Stimulated activated CD8-positive, alpha-beta memory T cell treated with anti-CD3 and anti-CD28 coated beads, Interleukin-12 subunit alpha, Interleukin-12 subunit beta, amount 100 ng/mL, for 1 hour (primary cell): ENCODE measurements at regions not wholly inside any gene's neighbourhood (a gene's known extent, or its start where the extent isn't known, plus 50 kb on each side); places are given as distances from the start of the nearest gene placed in this dataset.
"Not testable (repeated sequence)": the region's sequence is repeated elsewhere in the genome, so short reads cannot be mapped to it uniquely, and the experiment has no call there.

ENCODE experiments used
- DNase-seq: peaks from one replicate; pipeline ENCODE4 v3.0.0-alpha.2; 2020; ENCODE audit warnings: low read depth

DNA sequence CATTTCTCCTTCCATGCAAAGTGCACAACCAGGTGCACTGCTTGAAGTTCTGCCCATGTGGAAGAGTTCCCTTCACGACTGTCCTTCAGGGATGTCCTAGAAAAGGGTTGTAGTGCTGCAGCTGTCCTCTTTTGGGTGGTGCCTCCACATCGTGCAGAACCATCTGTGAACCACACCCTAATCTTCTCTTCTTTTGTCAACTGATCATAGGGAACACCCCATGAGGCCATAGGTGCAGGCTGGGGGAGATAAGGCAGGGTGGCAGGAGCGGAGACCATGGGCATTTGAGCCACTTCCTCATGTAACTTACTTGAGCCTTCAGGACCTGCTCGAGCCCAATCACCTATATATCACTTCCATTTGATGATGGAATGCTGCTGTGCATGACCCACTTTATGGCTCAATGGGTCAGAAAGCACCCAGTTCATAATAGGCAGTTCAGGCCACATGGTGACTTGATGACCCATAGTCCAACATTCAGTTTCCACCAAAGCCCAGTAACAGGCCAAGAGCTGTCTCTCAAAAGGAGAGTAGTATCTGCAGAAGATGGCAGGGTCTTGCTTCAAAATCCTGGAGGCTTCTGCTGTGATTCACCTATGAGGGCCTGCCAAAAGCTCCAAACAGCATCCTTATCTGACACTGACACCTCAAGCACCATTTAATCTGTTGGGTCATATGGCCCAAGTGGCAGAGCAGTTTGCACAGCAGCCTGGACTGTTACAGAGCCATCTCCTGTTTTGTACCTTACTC, 84.7 kb upstream of the CYRIA start:
- no peak for DNase-seq

DNA sequence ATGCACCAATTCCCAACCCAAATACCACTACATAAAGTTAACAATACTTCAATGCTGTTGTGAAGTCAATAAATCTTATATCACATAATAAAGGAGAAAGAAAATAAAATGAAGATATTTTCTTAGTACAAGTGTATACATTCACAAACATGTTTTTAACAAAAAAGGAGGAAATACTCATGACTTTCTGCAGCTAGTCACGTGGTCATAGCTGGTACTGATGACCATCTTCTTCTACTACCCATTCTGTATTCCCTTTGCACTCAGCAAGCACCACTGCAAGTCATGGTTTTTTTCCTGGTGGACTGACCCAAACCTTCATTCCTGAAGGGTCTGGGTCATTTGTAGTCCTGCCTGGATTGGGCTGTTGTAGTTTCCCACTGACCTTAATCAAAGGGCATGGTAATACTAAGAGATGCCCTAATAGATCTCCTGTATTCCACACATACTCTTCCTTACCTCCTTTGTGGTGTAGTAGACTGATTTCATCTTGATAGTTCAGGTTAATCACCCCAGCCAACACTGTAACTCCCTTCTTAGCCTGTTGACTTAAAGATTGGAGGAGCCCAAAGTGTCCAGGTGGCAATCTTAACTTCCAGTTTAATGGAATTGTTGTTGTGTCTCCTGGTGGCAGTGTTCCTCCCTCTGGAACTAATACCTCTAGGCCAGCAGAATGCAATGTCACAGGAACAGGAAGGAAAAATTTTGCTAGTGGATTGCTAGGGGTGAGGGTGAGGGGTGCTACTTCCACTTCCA, 83.1 kb upstream of the CYRIA start:
- DNase-seq, result not testable (repeated sequence)

DNA sequence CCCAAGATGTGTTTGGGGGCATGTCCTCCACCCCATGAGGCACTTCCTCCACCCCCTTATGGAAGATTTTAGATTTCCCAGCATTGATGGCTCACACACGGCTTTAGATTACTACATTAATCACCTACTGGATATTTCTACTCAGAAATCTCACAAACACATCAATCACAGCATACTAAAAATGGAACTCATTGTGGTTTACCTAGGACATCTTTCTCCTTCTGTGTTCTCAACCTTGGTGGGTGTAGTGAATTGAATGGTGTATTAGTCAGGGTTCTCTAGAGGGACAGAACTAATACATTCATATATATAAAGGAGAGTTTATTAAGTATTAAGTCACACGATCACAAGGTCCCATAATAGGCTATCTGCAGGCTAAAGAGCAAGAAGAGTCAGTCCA, 82.1 kb upstream of the CYRIA start:
- DNase-seq, result no peak

DNA sequence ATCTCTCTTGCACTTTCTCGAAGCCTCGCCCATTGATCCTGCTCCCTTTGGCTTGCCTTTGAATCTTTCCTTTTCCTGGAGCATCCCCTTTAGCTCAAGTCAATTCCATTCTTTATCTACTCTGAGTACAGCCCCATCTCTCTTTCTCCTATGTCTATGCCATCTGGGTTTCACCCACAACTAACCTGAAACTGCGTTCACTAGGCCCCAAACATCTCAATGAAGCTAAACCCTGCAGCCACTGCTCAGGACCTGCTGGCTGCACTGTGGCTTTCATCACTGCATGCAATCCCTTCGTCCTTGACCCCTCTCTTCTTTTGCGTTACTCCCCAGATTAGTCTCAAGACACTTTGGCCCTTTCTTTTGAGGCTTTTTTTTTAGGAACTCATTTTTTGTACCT, 81.6 kb upstream of the CYRIA start:
- no peak for DNase-seq

DNA sequence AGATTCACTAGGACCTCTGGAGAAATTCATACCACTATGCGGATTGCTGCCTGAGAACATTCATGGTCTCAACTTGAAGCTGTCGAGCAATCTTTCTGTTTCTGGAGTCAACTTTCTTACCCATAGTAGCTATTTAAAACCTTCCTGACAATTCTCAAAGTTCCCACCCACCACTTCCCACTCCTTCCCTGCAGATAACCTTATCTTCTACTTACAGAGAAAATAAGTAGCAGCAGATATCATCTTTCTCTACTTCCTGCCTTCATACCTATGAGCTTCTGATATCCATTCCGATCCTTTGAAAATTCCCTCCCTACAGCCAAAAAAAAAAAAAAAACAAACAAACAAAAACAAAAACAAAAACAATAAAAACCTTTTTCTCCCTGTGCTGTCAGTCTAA, 81.2 kb upstream of the CYRIA start:
- no peak for DNase-seq

DNA sequence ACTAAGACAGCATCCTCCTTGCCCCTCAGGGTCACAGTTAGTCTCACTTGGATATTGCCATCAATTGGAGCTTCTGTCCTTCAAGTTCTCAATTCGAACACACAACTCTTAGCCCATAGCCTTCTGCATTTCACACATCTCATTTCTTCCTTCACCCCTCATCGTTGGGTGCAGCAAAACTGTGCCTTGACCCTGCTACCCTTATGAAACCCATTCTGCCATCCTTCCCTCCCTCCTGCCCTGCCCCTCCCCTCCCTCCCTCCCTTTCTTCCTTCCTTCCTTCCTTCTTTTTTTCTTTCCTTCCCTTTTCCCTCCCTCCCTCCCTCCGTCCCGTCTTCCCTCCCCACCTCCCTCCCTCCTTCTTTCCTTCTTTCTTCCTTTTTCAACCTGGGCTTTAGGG, 80.7 kb upstream of the CYRIA start:
- DNase-seq, result no peak

DNA sequence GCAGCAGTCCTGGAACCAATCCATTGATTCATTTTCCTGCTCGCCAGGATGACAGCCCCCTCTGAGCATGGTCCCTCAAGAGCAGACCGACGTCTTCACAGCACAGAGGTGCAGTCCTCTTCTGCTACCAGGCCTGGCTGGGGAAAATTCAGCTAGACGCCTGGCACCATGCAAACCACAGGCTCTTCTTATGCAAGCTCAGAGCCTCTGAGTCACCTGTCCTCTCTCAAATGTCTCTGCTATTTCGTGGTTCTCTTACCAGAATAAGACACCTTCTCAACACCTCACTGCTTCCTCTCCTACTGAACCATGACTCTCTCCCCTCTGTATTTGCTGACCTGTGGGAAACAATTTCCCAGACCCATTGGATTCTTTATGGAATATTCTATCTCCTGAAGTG, 79.8 kb upstream of the CYRIA start:
- no peak for DNase-seq

DNA sequence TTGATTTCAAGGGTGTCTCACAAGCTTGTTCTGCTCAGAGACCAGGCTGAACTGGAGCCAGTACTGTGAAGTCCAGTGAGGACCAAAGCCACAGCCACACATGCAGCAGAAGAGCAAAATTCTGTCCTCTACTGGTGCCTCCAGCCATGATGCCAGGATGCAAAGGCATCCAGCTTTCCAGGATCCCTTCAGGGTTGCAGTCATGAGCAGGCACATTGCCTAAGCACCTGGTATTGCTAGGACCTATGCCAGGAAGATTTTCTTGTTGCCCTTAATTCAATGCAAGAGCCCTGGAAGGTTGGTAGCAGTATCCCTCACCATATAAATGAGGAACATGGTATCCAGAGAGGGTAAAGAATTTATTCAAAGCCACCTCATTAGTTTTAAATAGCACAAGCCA, 78.9 kb upstream of the CYRIA start:
- no peak for DNase-seq

DNA sequence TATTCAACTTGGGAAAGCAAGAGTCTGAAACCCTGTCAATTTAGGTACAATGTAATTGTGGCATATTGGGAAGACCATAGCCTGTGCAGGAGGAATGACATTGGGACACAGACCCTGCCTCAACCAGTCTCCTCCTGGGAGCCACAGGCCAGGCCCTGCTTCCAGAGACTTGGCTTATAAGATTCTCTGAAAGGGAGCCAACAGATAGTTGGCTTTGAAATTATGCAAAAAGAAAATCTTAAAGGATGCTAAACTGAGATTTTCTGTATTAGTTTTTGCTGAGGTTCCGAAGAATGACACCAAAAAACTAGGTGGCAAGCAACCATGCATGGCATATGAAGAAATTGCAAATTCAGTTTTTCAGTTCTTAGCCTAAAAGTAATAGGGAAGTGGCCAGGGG, 76.4 kb upstream of the CYRIA start:
- no peak for DNase-seq

DNA sequence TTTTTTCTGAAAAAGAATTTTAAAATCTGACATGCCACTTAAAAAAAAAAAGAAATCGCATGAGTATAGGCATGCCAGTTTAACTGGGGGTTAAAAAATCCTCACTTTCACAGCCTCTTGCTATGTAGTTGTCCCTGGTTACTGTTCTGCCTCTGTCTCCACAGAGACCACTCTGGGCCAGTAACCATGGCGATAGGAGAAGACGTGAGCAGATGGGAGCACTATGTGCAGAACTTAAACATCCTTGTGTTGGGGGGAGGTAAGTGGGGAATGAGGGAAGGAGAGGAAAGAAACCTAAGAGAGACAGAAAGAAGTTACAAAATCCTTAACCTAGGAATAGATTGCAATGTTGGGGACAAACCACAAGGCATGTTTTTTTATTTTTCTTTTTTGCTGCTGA, 75.9 kb upstream of the CYRIA start:
- DNase-seq, result no peak

DNA sequence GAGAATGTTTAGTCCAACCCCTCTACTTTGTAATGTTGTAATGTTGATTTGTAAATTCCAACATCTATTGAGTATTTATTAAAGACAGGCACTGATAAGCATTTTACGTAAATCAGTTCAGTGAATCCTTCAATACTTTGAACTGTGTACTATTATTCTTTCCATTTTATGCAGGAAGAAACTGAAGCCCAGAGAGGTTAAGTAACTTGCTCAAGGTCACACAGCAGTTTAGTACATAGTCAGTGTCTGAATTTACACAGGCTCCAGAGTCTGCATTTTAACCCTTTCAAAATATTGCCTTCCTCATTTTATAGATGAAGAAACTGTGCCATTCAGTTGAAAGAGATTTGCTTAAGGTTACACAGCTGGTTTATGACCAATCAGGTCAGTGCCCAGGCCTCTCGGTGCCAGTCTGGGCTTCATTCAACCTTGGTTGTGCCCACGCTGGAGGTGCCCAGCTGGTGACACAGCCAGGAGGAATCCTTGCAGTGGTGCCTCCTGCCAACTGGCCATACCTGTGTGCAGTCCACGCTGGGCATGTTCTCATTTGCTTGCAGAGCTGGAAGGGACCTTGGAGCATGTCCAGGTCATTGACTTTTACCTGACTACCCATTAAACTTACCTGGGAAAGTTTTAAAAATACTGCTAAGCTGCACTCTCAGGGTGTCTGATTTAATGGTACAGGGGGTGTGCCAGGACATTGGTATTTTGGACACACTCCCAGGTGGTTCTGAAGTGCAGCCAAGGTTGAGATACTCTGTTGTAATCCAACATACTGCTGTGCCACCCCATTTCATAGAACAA, 74.3 kb upstream of the CYRIA start:
- DNase-seq, result no peak

DNA sequence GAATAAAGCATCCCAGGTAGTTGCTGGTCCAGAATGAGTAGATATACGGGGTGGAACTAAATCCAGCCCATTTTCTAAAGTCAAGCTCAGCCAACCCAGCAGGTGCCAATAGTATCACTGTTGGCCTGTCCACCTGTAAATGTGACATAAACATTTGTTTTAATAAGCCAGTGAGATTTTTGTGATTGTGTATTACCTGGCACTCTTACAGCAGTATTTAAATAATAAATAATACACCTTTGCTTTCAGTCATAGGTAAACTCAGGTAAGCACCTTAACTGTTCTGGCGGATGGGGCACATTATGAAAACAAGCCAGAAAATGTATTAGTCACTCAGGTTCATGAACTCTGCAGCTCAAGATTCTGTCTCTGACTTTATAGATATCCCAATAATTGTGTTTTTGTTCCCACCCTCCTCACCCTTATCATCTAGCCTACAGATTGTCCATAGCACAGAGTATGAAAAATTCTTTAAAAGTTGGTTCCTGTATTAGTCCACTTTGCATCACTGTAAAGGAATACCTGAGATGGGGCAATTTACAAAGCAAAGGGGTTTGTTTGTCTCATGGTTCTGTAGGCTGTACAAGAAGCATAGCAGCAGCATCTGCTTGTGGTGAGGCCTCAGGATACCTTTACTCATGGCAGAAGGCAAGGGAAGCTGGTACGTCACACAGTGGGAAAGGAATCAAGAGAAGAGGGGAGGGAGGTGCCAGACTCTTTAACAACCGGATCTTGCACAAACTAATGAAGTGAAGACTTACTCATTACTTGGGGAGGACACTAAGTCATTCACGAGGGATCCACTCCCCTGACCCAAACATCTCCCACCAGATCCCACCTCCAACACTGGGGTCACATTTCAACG, 73.0 kb upstream of the CYRIA start:
- no peak for DNase-seq

DNA sequence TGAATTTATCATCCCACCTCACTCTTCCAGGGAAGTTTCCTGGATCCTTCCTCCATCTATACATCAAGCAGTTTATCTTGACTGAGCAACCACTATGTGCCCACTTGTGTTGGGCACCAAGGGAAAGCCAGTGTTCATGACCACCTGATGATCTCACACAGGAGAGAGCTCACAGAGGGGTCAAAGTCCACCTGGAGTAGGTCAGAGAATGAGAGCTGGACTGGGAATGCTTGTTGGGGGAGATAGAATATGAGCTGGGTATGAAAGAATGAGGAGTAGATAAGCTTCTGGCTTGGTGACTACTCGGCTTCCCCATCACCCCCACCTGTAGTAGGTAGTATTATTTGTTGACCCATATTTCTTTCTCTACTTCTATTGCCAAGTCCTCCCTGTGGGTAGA, 72.2 kb upstream of the CYRIA start:
- no peak for DNase-seq

DNA sequence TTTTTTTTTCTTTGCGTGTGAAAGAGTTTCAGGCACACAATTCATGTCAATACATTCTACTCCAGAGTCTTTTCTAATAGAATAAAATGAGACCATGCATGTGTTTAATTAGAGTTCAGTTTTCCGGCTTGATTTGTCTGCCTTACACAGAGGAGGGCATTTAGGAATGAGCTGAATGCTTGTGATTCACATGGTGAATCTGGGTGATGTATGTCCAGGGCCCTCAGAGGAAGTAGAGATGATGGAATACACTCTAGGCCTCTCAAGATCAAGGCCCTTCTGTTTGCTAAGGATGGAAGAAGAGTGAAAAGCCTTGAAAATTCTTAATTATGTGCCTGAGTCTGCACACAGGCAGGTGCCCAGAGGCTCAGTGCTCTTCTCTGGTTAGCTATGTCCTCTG, 71.0 kb upstream of the CYRIA start:
- no peak for DNase-seq

DNA sequence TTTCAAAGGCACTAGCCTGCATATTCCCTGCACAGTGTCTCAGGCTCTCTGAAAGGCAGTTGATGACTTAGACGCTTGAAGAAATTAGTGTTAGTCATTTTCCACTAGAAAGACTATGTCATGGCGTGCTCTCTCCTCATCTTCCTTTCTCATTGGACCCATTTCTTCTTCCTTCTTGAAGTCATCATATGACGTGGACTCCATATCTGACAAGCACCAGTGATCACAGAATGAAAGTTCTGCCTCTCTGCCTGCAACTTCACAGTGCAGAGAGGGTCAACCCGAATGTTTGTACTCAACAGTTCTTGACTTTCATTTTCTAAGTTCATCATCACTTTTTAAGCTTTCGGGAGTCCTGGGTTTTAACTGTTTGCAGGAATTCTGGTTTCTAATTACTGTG, 63.7 kb upstream of the CYRIA start:
- DNase-seq, result no peak

DNA sequence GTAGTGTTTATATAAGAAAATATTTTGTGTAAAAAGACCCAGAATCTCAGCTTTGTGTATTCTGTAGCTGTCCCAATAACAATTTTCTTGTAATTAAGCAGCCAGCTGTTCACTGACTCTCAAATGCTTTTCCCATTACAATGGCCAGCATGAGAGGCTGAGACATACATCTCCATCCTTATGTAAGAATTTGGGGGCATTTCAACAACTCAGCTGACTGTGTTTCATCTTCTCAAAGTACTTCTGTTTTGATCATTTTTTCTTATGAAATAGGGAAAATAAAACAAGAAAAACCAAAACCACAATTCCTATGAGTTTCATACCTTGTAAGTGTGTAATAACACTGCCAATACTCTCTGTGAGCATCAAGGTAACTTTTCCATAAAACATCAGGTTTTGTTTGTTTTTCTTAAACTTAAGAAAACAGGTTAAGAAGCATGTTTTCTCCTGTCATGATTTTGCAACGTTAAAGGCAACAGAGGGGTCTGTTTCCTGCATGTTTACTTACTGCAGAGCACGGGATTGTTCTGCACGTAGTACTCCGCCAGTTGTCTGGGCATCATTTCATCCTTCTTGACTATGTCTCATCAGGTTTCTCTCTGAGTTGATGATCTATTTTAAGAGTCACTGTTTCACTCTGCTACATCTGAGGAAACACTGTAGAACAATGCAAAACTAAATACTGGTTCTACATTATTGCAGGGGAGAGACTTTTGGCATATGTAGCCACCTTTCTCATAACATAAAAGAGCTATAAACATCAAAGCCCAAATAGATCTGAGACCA, 62.9 kb upstream of the CYRIA start:
- DNase-seq, result no peak

DNA sequence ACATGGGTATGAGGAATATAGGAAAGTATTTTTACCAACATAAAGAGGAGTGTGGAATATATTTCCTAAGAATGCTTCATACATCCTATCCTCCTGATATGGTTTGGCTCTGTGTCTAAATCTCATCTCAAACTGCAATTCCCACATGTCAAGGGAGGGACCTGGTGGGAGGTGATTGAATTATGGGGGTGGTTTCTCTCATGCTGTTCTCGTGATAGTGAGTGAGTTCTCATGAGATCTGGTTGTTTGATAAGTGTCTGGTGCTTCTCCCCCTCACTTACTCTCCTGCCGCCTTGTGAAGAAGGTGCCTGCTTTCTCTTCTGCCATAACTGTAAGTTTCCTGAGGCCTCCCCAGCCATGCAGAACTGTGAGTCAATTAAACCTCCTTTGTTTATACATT, 62.2 kb upstream of the CYRIA start:
- DNase-seq, result not testable (repeated sequence)

DNA sequence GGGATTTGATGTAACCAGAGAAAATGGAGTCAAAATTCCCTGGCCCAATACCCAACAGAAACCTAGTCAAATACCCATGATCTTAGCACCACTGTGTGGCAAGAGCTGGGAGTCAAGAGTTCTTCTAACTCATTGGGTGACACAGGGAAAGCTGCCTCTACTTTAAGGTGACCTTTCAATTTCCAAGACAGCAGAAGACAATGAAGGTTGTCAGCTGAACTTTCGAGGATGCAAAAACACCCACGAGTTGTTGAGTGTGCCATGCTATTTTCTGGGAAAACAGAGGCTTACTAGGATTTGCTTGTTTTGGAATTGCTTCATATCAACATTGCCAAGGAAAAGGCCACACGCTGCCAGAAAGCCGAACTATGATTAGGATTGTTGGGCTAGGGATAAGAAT, 61.6 kb upstream of the CYRIA start:
- DNase-seq, result no peak

DNA sequence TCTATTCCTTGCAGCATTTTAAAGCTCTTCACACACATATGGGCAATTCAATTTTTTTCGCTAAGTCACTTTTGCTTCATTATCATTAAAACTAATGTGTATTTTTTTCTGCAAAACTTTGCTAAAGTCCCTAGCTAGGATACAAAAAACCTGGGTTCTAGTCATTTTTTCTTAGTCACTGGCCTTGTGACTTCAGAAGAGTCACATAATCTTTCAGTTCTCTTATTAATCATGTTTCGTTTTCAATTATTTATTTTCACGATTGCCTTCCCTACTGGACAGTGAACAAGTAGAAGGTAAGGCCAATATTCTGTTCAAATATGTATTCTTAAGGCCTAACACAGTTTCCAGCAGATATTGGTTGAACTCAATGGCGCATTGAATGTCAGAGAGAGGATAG, 60.9 kb upstream of the CYRIA start:
- DNase-seq, result no peak

DNA sequence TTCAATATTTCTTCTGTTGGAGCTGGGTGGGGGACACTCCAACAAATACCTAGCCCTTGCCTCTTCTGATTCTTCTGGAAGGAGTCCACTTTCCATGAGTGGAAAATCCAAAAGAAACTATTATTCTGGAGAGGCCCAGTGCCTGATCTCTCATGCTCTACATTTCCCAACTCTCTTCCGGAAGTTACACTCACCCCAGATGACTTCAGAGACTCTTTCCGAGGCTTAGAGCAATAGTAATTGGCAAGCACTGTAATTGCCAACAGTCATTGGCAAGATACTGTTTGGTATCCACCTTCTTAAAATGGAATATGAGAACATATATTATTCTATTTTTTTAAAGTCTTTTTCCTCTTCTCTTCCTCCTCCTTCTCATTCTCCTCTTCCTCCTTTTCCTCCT, 60.5 kb upstream of the CYRIA start:
- DNase-seq, result no peak

DNA sequence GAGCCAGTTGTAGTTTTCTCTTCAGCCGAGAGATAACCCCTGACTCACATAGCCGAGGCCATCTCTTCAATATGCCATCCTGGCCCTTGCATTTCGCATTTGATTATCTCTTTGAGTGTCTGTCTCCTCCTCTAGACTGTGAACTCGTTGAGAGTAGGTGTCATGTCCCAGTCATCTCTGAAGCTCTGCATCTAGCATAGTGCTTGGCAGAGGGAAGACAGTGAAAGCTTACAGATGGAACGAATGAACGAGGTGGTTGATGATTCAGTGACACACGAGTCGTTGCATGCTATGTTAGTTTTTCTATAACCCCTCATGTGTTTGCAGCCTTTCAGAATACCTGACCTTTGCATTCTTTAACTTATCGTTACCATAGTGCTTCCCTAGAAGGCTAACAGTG, 59.9 kb upstream of the CYRIA start:
- no peak for DNase-seq
